PC-9 (cell line): ENCODE measurements at regions not wholly inside any gene's neighbourhood (a gene's known extent, or its start where the extent isn't known, plus 50 kb on each side); places are given as distances from the start of the nearest gene placed in this dataset.

ENCODE experiments used
- EZH2 ChIP-seq: fragments of 200-600 bp; sonication (generic); IDR thresholded peaks from 2 replicates; pipeline ENCODE4 v1.8.0; 2017; ENCODE audit warnings: antibody characterized with exemption, low read depth
- TF ChIP-seq, protein P1 (sequence below): fragments of 200-600 bp; sonication (generic); conservative IDR thresholded peaks from 2 replicates; pipeline ENCODE4 v1.6.1; 2017; ENCODE audit warnings: mixed run types, antibody characterized with exemption, mild to moderate bottlenecking, moderate library complexity

DNA sequence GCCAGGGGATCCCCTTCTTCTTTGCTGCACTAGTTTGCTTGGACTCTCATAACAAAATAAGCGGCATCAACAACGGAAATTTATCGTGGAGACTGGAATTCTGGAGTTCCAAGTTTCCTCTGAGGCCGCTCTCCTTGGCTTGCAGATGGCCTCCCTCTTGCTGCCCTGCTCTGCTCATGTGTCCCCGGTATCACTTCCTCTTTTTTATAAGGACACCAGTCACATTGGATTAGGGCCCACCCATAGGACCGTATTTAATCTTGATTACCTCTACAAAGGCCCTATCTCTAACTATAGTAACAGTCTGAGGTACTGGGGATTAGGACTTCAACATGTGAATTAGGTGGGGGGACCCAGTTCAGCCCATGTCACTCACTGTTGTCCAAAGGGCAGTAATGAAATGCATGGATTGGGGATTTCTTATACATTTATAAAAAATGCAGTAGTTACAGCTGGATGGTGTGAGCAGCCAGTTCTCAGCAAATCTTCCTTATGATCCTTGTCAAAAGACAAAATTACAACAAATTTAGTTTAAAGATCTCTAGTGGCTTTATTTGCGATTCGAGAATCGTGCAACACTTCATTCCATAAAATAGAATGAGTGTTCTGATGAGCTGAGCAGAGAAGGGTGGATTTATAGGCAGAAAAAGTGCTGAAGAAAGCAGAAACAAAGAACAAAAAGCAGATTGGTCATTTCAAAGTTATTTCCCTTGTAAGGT is 59.3 kb upstream of the AKAP12 start:
- TF ChIP-seq, protein P1, sequence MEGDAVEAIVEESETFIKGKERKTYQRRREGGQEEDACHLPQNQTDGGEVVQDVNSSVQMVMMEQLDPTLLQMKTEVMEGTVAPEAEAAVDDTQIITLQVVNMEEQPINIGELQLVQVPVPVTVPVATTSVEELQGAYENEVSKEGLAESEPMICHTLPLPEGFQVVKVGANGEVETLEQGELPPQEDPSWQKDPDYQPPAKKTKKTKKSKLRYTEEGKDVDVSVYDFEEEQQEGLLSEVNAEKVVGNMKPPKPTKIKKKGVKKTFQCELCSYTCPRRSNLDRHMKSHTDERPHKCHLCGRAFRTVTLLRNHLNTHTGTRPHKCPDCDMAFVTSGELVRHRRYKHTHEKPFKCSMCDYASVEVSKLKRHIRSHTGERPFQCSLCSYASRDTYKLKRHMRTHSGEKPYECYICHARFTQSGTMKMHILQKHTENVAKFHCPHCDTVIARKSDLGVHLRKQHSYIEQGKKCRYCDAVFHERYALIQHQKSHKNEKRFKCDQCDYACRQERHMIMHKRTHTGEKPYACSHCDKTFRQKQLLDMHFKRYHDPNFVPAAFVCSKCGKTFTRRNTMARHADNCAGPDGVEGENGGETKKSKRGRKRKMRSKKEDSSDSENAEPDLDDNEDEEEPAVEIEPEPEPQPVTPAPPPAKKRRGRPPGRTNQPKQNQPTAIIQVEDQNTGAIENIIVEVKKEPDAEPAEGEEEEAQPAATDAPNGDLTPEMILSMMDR: no peak
- no peak for TF ChIP-seq EZH2
